ENCODE measurements at regions not wholly inside any gene's neighbourhood (a gene's known extent, or its start where the extent isn't known, plus 50 kb on each side); places are given as distances from the start of the nearest gene placed in this dataset.

GRCh38 chr19:46546194-46546896 is 50.7 kb upstream of the PNMA8B start:
- CTCF ChIA-PET: interaction anchor here (0.8 to 2.5 kb wide), 3 partner anchors 8 to 17 kb away, joined by 3 to 17 read pairs (median 3); no protein-coding TSS in a partner anchor
- TF ChIP-seq CTCF (IDR thresholded peaks at IDR 0.05; ENCODE audit: control extremely low read depth, extremely low read depth, low read depth, missing control alignments): no peak
- POLR2A ChIA-PET: interaction anchor here (0.7 kb wide), 1 partner anchor 267 kb away, joined by 3 read pairs; no protein-coding TSS in a partner anchor
- DNase-seq (ENCODE audit: extremely low spot score): peak; percentile 46

DNA sequence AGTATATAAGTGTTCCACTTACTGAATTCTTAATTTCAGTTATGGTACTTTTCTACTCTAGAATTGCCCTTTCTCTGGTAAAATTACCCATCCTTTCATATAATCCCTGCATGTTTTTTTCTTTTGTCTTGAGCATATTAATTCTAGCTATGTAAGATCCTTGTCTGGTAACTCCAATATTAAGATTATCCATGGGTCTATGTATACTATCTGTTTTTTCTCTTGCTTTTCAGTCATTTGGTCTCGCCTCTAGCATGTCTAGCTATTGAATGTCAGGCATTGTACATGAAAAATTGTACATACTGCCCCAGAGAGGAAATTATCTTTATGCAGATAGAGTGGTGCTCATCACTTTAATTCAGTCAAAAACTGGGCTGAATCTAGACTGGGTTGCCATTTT is 50.4 kb upstream of the CALM3 start:
- ChIA-PET CTCF (interaction anchor here (0.7 to 3.5 kb wide), 3 partner anchors 8 to 155 kb away, joined by 3 to 21 read pairs (median 9); no protein-coding TSS in a partner anchor), POLR2A (no interaction called here)
- no peak for TF ChIP-seq CTCF (IDR thresholded peaks at IDR 0.05; ENCODE audit: control extremely low read depth, extremely low read depth, low read depth, missing control alignments)
- no peak for DNase-seq (ENCODE audit: extremely low spot score)

GRCh38 chr19:46551164-46551563 is 50.0 kb upstream of the CALM3 start:
- CTCF ChIA-PET: interaction anchor here (2.5 to 3.5 kb wide), 2 partner anchors 9 to 14 kb away, joined by 9 to 21 read pairs; no protein-coding TSS in a partner anchor
- TF ChIP-seq CTCF (IDR thresholded peaks at IDR 0.05; ENCODE audit: control extremely low read depth, extremely low read depth, low read depth, missing control alignments): no peak
- DNase-seq (ENCODE audit: extremely low spot score): no peak
- POLR2A ChIA-PET: no interaction called here
